ENCODE measurements at regions not wholly inside any gene's neighbourhood (a gene's known extent, or its start where the extent isn't known, plus 50 kb on each side); places are given as distances from the start of the nearest gene placed in this dataset.

DNA sequence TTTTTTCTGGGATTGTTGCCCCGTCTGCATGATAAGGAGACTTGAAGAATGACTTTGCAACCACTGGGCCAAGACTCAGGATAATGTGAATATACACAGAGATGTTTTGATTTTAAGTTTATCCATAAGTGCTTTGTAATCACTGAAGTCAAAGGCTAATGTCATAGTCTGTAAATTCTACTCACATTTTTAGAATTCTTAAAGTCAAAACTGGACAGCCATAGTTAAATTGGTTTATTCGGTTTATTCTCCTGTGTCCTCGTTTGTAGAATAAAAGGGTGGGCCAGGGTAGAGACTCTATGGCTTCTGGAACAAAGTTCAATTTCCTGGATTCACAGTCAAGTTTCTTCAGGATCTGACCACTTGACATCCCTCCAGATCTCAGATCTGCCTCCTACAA lies 327.7 kb upstream of the TNC start:
- TF ChIP-seq, protein P1, sequence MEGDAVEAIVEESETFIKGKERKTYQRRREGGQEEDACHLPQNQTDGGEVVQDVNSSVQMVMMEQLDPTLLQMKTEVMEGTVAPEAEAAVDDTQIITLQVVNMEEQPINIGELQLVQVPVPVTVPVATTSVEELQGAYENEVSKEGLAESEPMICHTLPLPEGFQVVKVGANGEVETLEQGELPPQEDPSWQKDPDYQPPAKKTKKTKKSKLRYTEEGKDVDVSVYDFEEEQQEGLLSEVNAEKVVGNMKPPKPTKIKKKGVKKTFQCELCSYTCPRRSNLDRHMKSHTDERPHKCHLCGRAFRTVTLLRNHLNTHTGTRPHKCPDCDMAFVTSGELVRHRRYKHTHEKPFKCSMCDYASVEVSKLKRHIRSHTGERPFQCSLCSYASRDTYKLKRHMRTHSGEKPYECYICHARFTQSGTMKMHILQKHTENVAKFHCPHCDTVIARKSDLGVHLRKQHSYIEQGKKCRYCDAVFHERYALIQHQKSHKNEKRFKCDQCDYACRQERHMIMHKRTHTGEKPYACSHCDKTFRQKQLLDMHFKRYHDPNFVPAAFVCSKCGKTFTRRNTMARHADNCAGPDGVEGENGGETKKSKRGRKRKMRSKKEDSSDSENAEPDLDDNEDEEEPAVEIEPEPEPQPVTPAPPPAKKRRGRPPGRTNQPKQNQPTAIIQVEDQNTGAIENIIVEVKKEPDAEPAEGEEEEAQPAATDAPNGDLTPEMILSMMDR (conservative IDR thresholded peaks at IDR 0.05 in 1 of 2, IDR thresholded peaks at IDR 0.05 in 1 of 2; ENCODE audit: extremely low read depth in 1 of 2, insufficient read depth in 1 of 2, low read depth in 1 of 2, low read length in 2 of 2), result no peak
- no peak for TF ChIP-seq EZH2 (IDR thresholded peaks at IDR 0.05; ENCODE audit: borderline replicate concordance, low read length)

Data from mammary epithelial cell (primary cell).